KOPT-K1 (cell line): ENCODE measurements at regions not wholly inside any gene's neighbourhood (a gene's known extent, or its start where the extent isn't known, plus 50 kb on each side); places are given as distances from the start of the nearest gene placed in this dataset.

ENCODE experiments used
- H3K27ac ChIP-seq: fragments of 200-600 bp; sonication (generic); 2 replicates; pipeline ENCODE4 v1.5.1; 2016; ENCODE audit warnings: antibody characterized with exemption, mild to moderate bottlenecking, low read depth, low read length; ENCODE audit not compliant: poor library complexity, severe bottlenecking
- H3K36me3 ChIP-seq: fragments of 200-600 bp; sonication (generic); 2 replicates; pipeline ENCODE4 v1.5.1; 2017; ENCODE audit warnings: antibody characterized with exemption, mild to moderate bottlenecking, low read length, moderate library complexity; ENCODE audit not compliant: insufficient read depth
- H3K9me3 ChIP-seq: fragments of 200-600 bp; sonication (generic); 2 replicates; pipeline ENCODE4 v1.5.1; 2017; ENCODE audit warnings: antibody characterized with exemption, low read length, mild to moderate bottlenecking; ENCODE audit not compliant: insufficient read depth, poor library complexity, severe bottlenecking

GRCh38 chr1:90486996-90487395 lies 230.1 kb downstream of the BARHL2 start:
- H3K9me3 ChIP-seq, result no peaks in the 10 kb centered on the region
- no peaks in the 10 kb centered on the region for H3K36me3 ChIP-seq
- no peak overlapping the region for H3K27ac ChIP-seq

GRCh38 chr1:90486134-90486824 lies 230.8 kb downstream of the BARHL2 start:
- Histone ChIP-seq H3K27ac (no peak overlapping the region), H3K9me3 (no peaks in the 10 kb centered on the region), H3K36me3 (no peaks in the 10 kb centered on the region)

DNA sequence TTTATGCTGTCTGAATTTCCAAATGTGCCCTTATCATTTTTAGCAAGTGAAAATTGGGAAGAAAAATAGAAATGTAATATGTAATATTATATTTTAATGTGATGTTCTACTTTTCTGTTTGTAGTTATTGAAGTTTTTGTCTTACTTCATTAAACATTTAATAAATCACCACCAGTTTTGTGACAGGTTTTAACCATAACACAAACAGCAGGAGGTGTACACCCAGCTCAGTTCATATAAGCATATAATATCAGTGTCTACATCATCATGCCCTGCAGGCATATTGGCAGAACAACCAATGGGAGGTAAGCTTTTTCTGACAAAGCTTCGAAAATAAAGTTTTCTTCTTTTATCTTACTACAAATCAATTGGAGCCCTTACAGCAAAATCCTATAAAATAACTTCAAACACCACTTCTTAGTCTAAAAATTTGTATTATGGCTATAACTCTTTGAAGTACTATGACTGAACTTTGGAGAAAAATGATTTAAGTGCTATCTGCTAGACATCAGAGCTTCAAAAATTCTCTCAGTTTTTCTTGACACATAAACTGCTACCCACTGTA lies 236.7 kb downstream of the BARHL2 start:
- Histone ChIP-seq H3K9me3 (no peaks in the 10 kb centered on the region), H3K27ac (no peak overlapping the region), H3K36me3 (no peaks in the 10 kb centered on the region)

- Histone ChIP-seq H3K27ac (no peak overlapping the region), H3K36me3 (no peaks in the 10 kb centered on the region), H3K9me3 (no peaks in the 10 kb centered on the region)
Observed at GRCh38 chr1:90476994-90477393, 240.1 kb downstream of the BARHL2 start.

DNA sequence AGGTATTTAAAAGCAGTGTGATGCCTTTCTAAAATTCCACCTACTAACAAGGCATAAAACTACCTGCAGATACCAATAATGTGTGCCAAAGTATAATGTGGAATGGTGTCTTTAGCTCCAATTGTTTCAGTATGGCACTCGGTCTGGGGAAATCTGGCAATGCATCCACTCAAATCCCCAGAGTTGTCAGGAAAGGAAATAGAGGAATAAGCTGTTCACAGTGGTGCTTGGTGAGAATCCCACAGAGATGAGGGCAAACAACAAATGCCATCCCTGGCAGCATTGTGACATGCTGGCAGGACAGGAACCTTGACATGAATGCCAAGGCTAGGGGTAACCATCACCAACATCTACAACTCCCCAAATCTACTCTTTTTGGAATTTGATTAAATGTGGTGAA lies 240.7 kb downstream of the BARHL2 start:
- no peaks in the 10 kb centered on the region for H3K36me3 ChIP-seq
- no peaks in the 10 kb centered on the region for H3K9me3 ChIP-seq
- H3K27ac ChIP-seq, result no peak overlapping the region

DNA sequence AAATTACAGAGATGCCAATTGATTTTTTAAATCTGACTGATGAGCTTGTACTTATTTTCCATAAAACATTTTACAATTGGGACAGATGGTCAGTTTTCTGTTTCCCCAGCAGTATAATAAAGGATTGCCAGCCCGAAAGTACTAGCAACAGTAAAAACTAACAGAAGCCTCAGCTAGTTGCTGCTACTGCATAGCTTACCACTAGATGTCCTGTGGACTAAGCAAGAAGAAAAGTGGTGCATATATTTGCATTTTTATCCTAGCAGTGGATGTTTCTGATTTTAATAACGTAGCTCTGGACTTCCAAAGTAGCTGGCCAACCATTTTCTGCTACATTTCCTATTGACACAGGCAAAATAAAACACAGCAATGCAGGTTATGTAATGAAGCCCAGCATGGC lies 241.5 kb downstream of the BARHL2 start:
- Histone ChIP-seq H3K36me3 (no peaks in the 10 kb centered on the region), H3K27ac (no peak overlapping the region), H3K9me3 (no peaks in the 10 kb centered on the region)

DNA sequence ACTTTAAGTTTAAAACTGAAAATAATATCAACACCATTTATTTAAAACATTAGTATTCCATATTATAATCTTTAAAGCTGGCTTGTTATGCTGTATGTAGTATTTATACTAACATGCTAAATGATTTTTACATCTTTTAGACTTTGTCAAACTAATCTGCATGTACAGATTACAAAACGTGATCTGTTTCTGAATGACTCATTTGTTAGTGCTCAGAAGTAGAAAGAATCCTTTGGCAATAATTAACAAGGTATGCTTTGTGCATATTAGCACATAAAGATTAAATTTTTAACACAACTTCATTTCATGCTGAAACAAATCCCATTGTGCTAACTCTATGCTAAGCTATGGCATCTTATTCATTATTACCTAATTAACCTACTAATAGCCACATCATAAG lies 242.4 kb downstream of the BARHL2 start:
- Histone ChIP-seq H3K27ac (no peak overlapping the region), H3K36me3 (no peaks in the 10 kb centered on the region), H3K9me3 (no peaks in the 10 kb centered on the region)

DNA sequence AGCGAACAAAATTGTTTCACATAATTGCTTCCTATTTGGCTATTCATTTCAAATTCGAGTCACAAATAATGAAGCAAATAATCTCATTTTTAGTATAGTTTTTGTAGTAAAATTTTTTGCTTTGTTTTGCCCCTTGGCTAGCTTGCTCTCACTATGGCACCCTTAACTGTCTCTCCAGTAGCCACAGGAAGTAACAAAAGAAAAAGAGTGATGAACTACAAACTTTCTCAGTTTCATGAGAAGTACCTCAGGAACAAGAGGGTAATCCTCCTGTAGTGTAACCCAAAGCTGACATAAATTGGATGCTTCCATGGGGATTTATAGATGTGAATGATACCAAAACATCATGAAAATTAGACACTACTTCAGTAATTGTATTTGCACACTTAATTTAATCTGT lies 242.9 kb downstream of the BARHL2 start:
- Histone ChIP-seq H3K9me3 (no peaks in the 10 kb centered on the region), H3K36me3 (no peaks in the 10 kb centered on the region), H3K27ac (no peak overlapping the region)

GRCh38 chr1:90472775-90473174 lies 244.3 kb downstream of the BARHL2 start:
- Histone ChIP-seq H3K9me3 (no peaks in the 10 kb centered on the region), H3K36me3 (no peaks in the 10 kb centered on the region), H3K27ac (no peak overlapping the region)

GRCh38 chr1:90459570-90459969 lies 257.5 kb downstream of the BARHL2 start:
- Histone ChIP-seq H3K36me3 (no peaks in the 10 kb centered on the region), H3K9me3 (no peaks in the 10 kb centered on the region), H3K27ac (no peak overlapping the region)

DNA sequence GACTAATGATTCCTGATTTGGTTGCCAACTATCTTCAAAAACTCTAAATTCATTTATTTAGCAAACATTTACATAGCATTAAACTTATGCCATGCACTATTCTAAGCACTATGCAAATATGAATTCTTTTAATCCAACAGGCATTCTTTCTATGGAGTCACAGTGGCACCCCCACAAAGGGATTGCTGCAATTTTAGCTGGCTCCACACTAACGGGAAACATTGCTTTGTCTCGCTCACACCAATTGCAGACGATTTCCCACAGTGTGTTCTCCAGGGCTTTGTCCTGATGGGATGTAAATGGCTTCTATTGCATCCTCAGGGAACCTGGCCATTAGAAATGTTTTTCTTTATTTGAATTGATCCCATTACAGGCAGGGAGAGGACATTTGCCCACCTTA lies 259.1 kb downstream of the BARHL2 start:
- Histone ChIP-seq H3K36me3 (no peaks in the 10 kb centered on the region), H3K9me3 (no peaks in the 10 kb centered on the region), H3K27ac (no peak overlapping the region)

DNA sequence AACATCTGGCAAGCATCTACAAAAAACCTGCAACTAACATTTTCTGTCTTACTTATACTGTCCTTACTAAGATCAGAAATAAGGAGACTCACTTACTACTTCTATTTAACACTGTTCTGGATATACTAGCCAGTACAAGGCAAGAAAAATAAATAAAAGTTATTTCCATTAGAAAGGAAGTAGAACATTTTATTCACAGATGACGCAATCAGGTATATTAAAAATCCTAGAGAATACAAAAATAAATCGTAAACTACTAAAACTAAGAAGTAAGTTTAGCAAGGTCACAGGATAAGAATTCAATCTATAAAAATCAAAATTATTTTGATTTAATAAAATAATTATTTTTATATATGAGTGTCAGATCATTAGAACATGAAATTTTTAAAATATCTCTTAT lies 264.6 kb downstream of the BARHL2 start:
- Histone ChIP-seq H3K27ac (no peak overlapping the region), H3K9me3 (no peaks in the 10 kb centered on the region), H3K36me3 (no peaks in the 10 kb centered on the region)

GRCh38 chr1:90443354-90443753 lies 273.7 kb downstream of the BARHL2 start:
- H3K9me3 ChIP-seq, result no peaks in the 10 kb centered on the region
- H3K36me3 ChIP-seq, result no peaks in the 10 kb centered on the region
- H3K27ac ChIP-seq, result no peak overlapping the region

GRCh38 chr1:90435351-90435750 lies 281.8 kb downstream of the BARHL2 start:
- Histone ChIP-seq H3K9me3 (no peaks in the 10 kb centered on the region), H3K27ac (no peak overlapping the region)

GRCh38 chr1:90434460-90434859 lies 282.6 kb downstream of the BARHL2 start:
- no peaks in the 10 kb centered on the region for H3K36me3 ChIP-seq
- H3K9me3 ChIP-seq, result no peaks in the 10 kb centered on the region
- no peak overlapping the region for H3K27ac ChIP-seq

More at GRCh38 chr1:90435351-90435750, 281.8 kb downstream of the BARHL2 start:
- H3K36me3 ChIP-seq, result no peaks in the 10 kb centered on the region

- no peak overlapping the region for H3K27ac ChIP-seq
- no peaks in the 10 kb centered on the region for H3K36me3 ChIP-seq
- no peaks in the 10 kb centered on the region for H3K9me3 ChIP-seq
Observed at GRCh38 chr1:90417126-90417525, 300.0 kb downstream of the BARHL2 start.
